Activated T-cell treated with anti-CD3 and anti-CD28 coated beads, Interleukin-2, amount 50 U/mL, for 24 hours (primary cell): ENCODE measurements at regions not wholly inside any gene's neighbourhood (a gene's known extent, or its start where the extent isn't known, plus 50 kb on each side); places are given as distances from the start of the nearest gene placed in this dataset.

Source experiments
- DNase-seq: peaks from one replicate; pipeline ENCODE4 v3.0.0-alpha.2; 2020
- H3K27ac Mint-ChIP-seq: 2 replicates; pipeline ENCODE4 v1.8.0; 2020; ENCODE audit warnings: mild to moderate bottlenecking, mixed read lengths
- H3K27me3 Mint-ChIP-seq: 2 replicates; pipeline ENCODE4 v1.8.0; 2020; ENCODE audit warnings: mixed read lengths
- H3K36me3 Mint-ChIP-seq: 2 replicates; pipeline ENCODE4 v1.8.0; 2020; ENCODE audit warnings: low read depth, mixed read lengths
- H3K4me1 Mint-ChIP-seq: 2 replicates; pipeline ENCODE4 v1.8.0; 2020; ENCODE audit warnings: low read depth, mixed read lengths
- H3K4me3 Mint-ChIP-seq: 2 replicates; pipeline ENCODE4 v1.8.0; 2020; ENCODE audit warnings: mild to moderate bottlenecking, moderate library complexity, mixed read lengths
- H3K9me3 Mint-ChIP-seq: 2 replicates; pipeline ENCODE4 v1.8.0; 2020; ENCODE audit warnings: mixed read lengths

DNA sequence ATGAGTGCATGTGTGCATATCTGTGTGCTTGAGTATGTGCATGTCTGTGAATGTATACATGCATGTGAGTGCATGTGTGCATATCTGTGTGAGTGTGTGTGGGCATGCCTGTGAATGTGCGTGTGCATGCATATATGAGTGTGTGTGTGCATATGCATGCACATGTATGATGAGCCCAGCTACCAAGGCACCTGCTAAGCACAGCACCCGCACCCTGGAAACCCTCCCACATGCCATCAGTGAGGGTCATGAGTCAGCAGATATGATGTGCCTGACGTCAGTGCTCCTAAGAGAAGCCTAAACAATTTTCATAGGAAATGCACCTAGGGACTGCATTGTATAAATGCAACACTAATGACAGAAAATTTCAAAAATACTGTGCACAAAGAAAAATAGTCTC, 151.1 kb downstream of the KIF26A start:
- Mint-ChIP-seq H3K4me3 (no peak overlapping the region), H3K27me3 (peaks cover 10% of the 10 kb centered on the region), H3K9me3 (no peaks in the 10 kb centered on the region), H3K4me1 (no peaks in the 10 kb centered on the region), H3K36me3 (no peaks in the 10 kb centered on the region), H3K27ac (no peak overlapping the region)
- no peak for DNase-seq

GRCh38 chr14:104290058-104290667, 151.8 kb downstream of the KIF26A start:
- Mint-ChIP-seq H3K9me3 (no peaks in the 10 kb centered on the region), H3K4me1 (no peaks in the 10 kb centered on the region), H3K27ac (no peak overlapping the region), H3K4me3 (no peak overlapping the region), H3K27me3 (peaks cover 11% of the 10 kb centered on the region), H3K36me3 (no peaks in the 10 kb centered on the region)
- DNase-seq, result no peak

DNA sequence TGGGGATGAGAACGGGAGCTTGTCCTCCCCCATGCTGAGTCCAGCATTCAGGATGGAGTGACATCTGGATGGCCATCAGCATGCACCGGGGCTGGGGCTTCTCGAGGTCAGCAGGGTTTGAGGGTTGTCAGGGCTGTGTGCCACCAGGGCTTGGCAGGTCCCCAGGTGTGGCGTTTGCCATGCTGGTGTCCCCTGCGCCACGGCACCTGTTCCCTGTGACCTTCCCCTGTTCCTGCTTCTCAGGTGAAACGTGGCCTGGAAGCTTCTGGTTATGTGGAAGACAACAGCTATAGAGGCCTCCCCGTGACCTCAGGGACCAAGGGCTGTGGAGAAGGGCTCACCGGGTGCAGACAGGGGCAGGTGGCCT, 152.4 kb downstream of the KIF26A start:
- Mint-ChIP-seq H3K27ac (no peak overlapping the region), H3K27me3 (peaks cover 13% of the 10 kb centered on the region), H3K36me3 (no peaks in the 10 kb centered on the region), H3K4me3 (no peak overlapping the region), H3K9me3 (no peaks in the 10 kb centered on the region), H3K4me1 (no peaks in the 10 kb centered on the region)
- no peak for DNase-seq

DNA sequence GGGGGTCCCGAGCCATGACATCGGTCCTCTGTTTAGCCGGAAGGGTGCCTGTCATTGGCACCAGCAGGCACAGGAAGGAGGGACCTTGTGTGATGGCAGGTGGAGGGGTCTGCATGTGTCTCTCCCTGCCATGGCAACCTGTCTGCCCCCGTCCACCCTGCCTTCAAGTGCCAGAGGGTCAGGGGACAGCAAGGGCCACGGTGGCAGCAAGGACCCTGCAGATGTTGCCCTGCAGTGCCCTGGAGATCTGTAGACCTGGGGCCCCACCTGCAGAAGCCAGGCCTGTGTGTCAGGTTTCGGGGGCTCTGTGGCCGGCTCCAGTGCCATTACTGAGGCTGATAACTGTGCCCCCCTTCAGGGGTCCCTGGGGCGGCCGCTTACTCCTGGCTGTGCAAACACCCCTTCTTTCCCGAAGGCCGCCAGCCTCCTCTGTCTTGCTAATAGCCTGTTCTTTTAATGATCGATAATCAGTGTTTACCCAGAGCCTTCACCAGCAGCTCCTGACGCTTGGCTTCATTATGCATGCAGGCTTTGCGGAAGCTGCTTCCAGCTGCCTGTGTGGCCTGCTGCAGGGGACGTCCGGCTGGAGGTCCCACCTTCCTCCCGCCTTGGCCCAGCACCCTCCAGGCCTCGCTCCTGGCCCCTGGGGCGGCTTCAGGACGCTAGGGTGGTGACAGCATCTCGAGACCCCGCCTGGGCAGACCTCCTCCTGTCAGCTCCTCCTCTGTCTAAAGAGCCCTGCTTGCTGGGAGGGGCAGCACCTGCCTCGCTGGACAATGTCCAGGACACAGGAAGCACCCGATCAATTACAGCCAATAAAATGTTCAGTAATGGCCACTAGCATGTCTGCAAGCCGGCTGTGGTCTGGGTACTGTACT, 153.0 kb downstream of the KIF26A start:
- Mint-ChIP-seq H3K27ac (no peak overlapping the region), H3K9me3 (no peaks in the 10 kb centered on the region)

GRCh38 chr14:104292084-104292970, 153.9 kb downstream of the KIF26A start:
- Mint-ChIP-seq H3K27me3 (peaks cover 16% of the 10 kb centered on the region), H3K4me3 (no peak overlapping the region), H3K27ac (no peak overlapping the region), H3K9me3 (no peaks in the 10 kb centered on the region), H3K36me3 (no peaks in the 10 kb centered on the region), H3K4me1 (no peaks in the 10 kb centered on the region)
- no peak for DNase-seq

More for the DNA sequence above, 153.0 kb downstream of the KIF26A start:
- no peak for DNase-seq
- H3K4me1 Mint-ChIP-seq, result no peaks in the 10 kb centered on the region
- no peaks in the 10 kb centered on the region for H3K36me3 Mint-ChIP-seq
- H3K4me3 Mint-ChIP-seq, result no peak overlapping the region
- peaks cover 16% of the 10 kb centered on the region for H3K27me3 Mint-ChIP-seq

DNA sequence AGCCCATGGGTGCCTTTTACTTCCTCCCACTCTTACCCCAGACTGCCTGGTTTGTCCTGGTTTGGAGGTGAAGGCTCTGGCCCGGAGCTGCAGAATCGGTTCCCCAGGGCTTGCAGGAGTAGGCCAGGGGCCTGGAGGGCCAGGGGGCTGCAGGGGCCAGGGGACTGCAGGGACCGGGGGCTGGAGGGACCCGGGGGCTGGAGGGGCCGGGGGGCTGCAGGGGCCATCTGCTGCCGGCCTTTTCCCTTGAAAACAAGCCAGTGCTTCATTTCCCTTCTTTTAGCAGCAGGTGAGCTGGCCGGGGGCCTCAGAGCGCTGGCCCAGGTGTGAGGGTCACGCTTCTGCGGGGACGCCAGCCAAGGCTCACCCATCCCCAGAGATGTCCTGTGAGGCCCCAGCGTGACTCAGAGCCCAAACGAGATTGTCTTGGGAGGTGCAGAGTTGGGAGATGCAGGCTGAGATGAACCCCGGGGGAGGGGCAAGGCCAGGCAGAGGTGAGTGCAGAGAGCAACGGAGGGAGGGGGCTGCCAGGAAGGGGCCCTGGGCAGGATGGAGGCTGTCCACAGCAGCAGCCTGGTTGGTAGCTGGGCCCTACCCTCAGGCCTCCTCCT, 154.9 kb downstream of the KIF26A start:
- DNase-seq, result no peak
- no peaks in the 10 kb centered on the region for H3K9me3 Mint-ChIP-seq
- no peaks in the 10 kb centered on the region for H3K36me3 Mint-ChIP-seq
- H3K27ac Mint-ChIP-seq, result no peak overlapping the region
- no peaks in the 10 kb centered on the region for H3K4me1 Mint-ChIP-seq
- peaks cover 16% of the 10 kb centered on the region for H3K27me3 Mint-ChIP-seq
- H3K4me3 Mint-ChIP-seq, result no peak overlapping the region

GRCh38 chr14:104293851-104294627, 155.7 kb downstream of the KIF26A start:
- Mint-ChIP-seq H3K36me3 (no peaks in the 10 kb centered on the region), H3K27me3 (peaks cover 16% of the 10 kb centered on the region), H3K4me1 (no peaks in the 10 kb centered on the region), H3K4me3 (no peak overlapping the region), H3K27ac (no peak overlapping the region), H3K9me3 (no peaks in the 10 kb centered on the region)
- no peak for DNase-seq

DNA sequence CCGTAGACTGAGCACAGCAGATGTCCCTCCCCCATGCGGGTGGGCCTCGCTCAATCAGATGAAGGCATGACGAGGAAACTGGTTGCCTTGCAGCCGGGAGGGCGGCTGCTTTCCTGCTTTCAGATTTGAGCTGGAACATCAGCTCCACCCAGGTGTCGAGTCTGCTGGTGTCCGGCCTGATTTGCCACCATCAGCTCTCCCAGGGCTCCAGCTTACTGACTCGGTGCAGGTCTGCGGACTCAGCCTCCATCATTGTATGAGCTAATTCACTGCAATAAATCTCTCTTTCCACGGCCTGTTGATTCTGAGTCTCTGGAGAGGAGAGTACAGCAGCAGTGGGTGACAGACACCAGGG, 156.2 kb downstream of the KIF26A start:
- no peaks in the 10 kb centered on the region for H3K4me1 Mint-ChIP-seq
- no peak overlapping the region for H3K27ac Mint-ChIP-seq
- no peaks in the 10 kb centered on the region for H3K36me3 Mint-ChIP-seq
- H3K27me3 Mint-ChIP-seq, result peaks cover 16% of the 10 kb centered on the region
- no peak overlapping the region for H3K4me3 Mint-ChIP-seq
- no peak for DNase-seq
- no peaks in the 10 kb centered on the region for H3K9me3 Mint-ChIP-seq

GRCh38 chr14:104294983-104295680, 156.7 kb downstream of the KIF26A start:
- no peaks in the 10 kb centered on the region for H3K36me3 Mint-ChIP-seq
- no peaks in the 10 kb centered on the region for H3K4me1 Mint-ChIP-seq
- no peaks in the 10 kb centered on the region for H3K9me3 Mint-ChIP-seq
- no peak overlapping the region for H3K27ac Mint-ChIP-seq
- no peak for DNase-seq
- no peak overlapping the region for H3K4me3 Mint-ChIP-seq
- H3K27me3 Mint-ChIP-seq, result peaks cover 16% of the 10 kb centered on the region

DNA sequence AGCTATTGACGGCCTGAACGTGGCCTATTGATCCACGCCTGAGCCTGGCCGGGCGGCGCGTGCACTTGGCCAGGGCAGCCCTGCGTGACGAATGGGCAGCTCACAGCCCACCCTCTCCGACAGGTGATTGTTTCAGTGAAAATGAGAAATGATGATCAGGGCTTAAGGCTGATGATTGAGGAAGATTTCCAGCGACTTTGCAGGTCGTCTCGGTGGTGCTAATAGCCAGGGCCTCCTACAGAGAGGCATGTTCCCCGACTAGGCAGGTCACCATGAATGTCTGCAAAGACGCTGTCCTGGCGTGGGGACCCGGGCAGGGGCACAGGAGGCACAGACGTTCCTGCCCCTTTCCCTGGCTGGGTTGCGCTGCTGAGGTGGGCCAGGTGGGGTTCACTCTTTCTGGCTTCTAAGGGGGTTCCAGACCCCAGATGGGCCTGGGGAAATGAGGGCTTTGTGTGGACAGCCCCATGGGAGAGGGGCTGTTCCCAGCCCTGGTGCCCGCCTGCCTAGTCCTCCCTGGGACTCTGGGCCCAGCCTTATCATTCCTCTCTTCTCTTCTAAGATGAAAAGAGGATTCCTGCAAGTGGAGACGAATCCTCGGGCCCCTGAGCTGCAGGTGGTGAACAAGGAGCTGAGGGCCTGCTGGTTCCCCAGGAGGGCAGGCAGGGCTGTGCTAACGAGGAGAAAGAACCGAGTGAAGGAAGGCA, 157.4 kb downstream of the KIF26A start:
- Mint-ChIP-seq H3K27ac (no peak overlapping the region), H3K36me3 (no peaks in the 10 kb centered on the region), H3K27me3 (peaks cover 16% of the 10 kb centered on the region), H3K4me3 (no peak overlapping the region), H3K9me3 (no peaks in the 10 kb centered on the region), H3K4me1 (no peaks in the 10 kb centered on the region)
- DNase-seq, result no peak

- Mint-ChIP-seq H3K27ac (no peak overlapping the region), H3K36me3 (no peaks in the 10 kb centered on the region), H3K4me3 (no peak overlapping the region)
Measured at GRCh38 chr14:104296388-104297312, 158.3 kb downstream of the KIF26A start.

DNA sequence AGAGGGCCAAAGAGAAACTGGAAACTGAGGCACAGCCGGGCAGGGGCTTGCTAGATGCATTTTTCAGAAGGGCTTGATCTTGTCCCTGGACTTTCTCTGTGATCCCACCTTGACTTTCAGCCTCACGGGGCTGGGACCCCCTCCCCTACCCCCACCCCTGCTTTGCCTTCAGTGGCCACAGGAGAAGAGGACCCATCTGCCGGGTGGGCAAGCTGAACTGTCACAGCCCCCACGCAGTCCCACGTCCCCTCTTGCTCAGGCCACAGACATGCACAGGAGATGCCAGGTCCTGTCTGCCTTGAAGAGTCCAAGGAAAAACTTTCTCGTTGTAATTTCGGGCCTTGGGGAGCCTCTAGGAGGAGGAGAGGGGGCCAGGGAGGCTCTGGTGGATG, 158.9 kb downstream of the KIF26A start:
- Mint-ChIP-seq H3K9me3 (no peaks in the 10 kb centered on the region), H3K4me3 (no peak overlapping the region), H3K36me3 (no peaks in the 10 kb centered on the region), H3K27me3 (peaks cover 16% of the 10 kb centered on the region), H3K27ac (no peak overlapping the region), H3K4me1 (no peaks in the 10 kb centered on the region)
- DNase-seq, result no peak

More at GRCh38 chr14:104296388-104297312, 158.3 kb downstream of the KIF26A start:
- DNase-seq, result no peak
- H3K27me3 Mint-ChIP-seq, result peaks cover 16% of the 10 kb centered on the region
- H3K4me1 Mint-ChIP-seq, result no peaks in the 10 kb centered on the region
- H3K9me3 Mint-ChIP-seq, result no peaks in the 10 kb centered on the region
